CD1c-positive myeloid dendritic cell (primary cell): ENCODE measurements at regions not wholly inside any gene's neighbourhood (a gene's known extent, or its start where the extent isn't known, plus 50 kb on each side); places are given as distances from the start of the nearest gene placed in this dataset.

ENCODE experiments used
- DNase-seq: peaks from one replicate; pipeline ENCODE4 v3.0.0-alpha.2; 2016; ENCODE audit errors: extremely low spot score

GRCh38 chr6:137933696-137934095, 66.6 kb downstream of the TNFAIP3 start:
- DNase-seq = no peak

- no peak for DNase-seq
Observed at GRCh38 chr6:137936798-137937197, 69.7 kb downstream of the TNFAIP3 start.

GRCh38 chr6:137937834-137938233, 70.8 kb downstream of the TNFAIP3 start:
- DNase-seq = peak; percentile 45

GRCh38 chr6:137938770-137939379, 71.8 kb downstream of the TNFAIP3 start:
- DNase-seq = no peak

- DNase-seq = peak; percentile 41
Observed at GRCh38 chr6:137941995-137942394, 74.9 kb downstream of the TNFAIP3 start.

- no peak for DNase-seq
Observed at GRCh38 chr6:137942736-137943135, 75.7 kb downstream of the TNFAIP3 start.

- DNase-seq = peak; percentile 40
Observed at GRCh38 chr6:137944381-137944780, 77.3 kb downstream of the TNFAIP3 start.

- peak; percentile 55 for DNase-seq
Observed at GRCh38 chr6:137944793-137945498, 77.9 kb downstream of the TNFAIP3 start.

GRCh38 chr6:137949686-137950390, 82.8 kb downstream of the TNFAIP3 start:
- no peak for DNase-seq

GRCh38 chr6:137950581-137950980, 83.5 kb downstream of the TNFAIP3 start:
- no peak for DNase-seq

GRCh38 chr6:137951064-137951597, 84.1 kb downstream of the TNFAIP3 start:
- DNase-seq = peak; percentile 58

- DNase-seq = no peak
Observed at GRCh38 chr6:137952247-137952646, 85.2 kb downstream of the TNFAIP3 start.

- no peak for DNase-seq
Observed at GRCh38 chr6:137953761-137954160, 86.7 kb downstream of the TNFAIP3 start.

- no peak for DNase-seq
Observed at GRCh38 chr6:137954253-137954652, 87.2 kb downstream of the TNFAIP3 start.

- no peak for DNase-seq
Observed at GRCh38 chr6:137956098-137956488, 89.0 kb downstream of the TNFAIP3 start.

- DNase-seq = no peak
Observed at GRCh38 chr6:137957471-137957870, 90.4 kb downstream of the TNFAIP3 start.

GRCh38 chr6:137958811-137959565, 91.9 kb downstream of the TNFAIP3 start:
- peak; percentile 73 for DNase-seq

GRCh38 chr6:137962725-137963124, 95.7 kb downstream of the TNFAIP3 start:
- no peak for DNase-seq

GRCh38 chr6:137964876-137965275, 97.8 kb downstream of the TNFAIP3 start:
- DNase-seq = no peak

- DNase-seq = peak; percentile 82
Observed at GRCh38 chr6:137967689-137968454, 100.8 kb downstream of the TNFAIP3 start.

- DNase-seq = no peak
Observed at GRCh38 chr6:137968455-137968804, 101.4 kb downstream of the TNFAIP3 start.
